ENCODE measurements at regions not wholly inside any gene's neighbourhood (a gene's known extent, or its start where the extent isn't known, plus 50 kb on each side); places are given as distances from the start of the nearest gene placed in this dataset.

- Histone ChIP-seq H3K9me3 (ENCODE audit: severe bottlenecking) (no peaks in the 10 kb centered on the region), H3K36me3 (ENCODE audit: low read depth) (no peaks in the 10 kb centered on the region), H3K27ac (ENCODE audit: poor library complexity, severe bottlenecking) (no peak overlapping the region), H3K4me3 (ENCODE audit: severe bottlenecking) (no peak overlapping the region), H3K4me1 (ENCODE audit: insufficient read depth, poor library complexity, severe bottlenecking) (no peaks in the 10 kb centered on the region), H3K27me3 (ENCODE audit: insufficient read depth, poor library complexity, severe bottlenecking) (no peaks in the 10 kb centered on the region)
- no peak for DNase-seq (ENCODE audit: low spot score)
- TF ChIP-seq, protein P1, sequence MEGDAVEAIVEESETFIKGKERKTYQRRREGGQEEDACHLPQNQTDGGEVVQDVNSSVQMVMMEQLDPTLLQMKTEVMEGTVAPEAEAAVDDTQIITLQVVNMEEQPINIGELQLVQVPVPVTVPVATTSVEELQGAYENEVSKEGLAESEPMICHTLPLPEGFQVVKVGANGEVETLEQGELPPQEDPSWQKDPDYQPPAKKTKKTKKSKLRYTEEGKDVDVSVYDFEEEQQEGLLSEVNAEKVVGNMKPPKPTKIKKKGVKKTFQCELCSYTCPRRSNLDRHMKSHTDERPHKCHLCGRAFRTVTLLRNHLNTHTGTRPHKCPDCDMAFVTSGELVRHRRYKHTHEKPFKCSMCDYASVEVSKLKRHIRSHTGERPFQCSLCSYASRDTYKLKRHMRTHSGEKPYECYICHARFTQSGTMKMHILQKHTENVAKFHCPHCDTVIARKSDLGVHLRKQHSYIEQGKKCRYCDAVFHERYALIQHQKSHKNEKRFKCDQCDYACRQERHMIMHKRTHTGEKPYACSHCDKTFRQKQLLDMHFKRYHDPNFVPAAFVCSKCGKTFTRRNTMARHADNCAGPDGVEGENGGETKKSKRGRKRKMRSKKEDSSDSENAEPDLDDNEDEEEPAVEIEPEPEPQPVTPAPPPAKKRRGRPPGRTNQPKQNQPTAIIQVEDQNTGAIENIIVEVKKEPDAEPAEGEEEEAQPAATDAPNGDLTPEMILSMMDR (IDR thresholded peaks at IDR 0.05; ENCODE audit: poor library complexity, severe bottlenecking), result no peak
- ATAC-seq (ENCODE audit: low read depth), result no peak
Observed at GRCh38 chr5:36396640-36397039, 94.9 kb upstream of the RANBP3L start.

DNA sequence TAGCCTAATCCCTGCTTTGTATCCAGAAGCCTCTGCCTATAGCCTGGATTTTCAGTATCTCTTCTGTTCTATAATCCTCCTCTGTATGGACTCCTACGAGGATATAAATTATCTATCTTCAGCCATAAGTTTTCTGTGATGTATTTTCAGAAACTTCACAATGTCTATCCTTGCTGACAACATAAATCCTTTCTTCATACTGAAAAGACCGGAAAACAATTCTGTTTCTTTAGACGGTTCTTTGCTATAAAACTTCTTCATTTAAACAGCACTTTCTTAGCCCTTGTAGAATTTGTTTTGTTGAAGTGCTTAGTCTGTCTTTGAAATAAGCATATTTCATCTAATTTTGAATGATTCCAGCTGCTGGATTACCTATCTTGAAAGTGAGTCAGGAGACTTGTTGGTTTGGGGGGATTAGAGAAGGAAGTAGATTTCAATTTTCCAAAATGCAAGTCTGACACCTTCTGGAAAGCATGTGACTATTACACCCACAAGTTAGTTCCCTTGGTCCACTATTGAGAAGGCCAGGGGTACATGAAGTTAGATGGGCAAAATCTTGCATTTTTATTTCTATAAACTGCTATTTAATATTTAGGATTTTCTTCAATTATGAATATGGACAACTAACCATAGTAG, 96.3 kb upstream of the RANBP3L start:
- Histone ChIP-seq H3K4me1 (ENCODE audit: insufficient read depth, poor library complexity, severe bottlenecking) (no peaks in the 10 kb centered on the region), H3K9me3 (ENCODE audit: severe bottlenecking) (no peaks in the 10 kb centered on the region), H3K27me3 (ENCODE audit: insufficient read depth, poor library complexity, severe bottlenecking) (no peaks in the 10 kb centered on the region), H3K4me3 (ENCODE audit: severe bottlenecking) (no peak overlapping the region), H3K27ac (ENCODE audit: poor library complexity, severe bottlenecking) (no peak overlapping the region), H3K36me3 (ENCODE audit: low read depth) (no peaks in the 10 kb centered on the region)
- DNase-seq (ENCODE audit: low spot score), result no peak
- ATAC-seq (ENCODE audit: low read depth), result peak; percentile 64; the same call in 2 of the 3 replicates
- TF ChIP-seq, protein P1 (IDR thresholded peaks at IDR 0.05; ENCODE audit: poor library complexity, severe bottlenecking), result peak; percentile 81

GRCh38 chr5:36402512-36402906, 100.8 kb upstream of the RANBP3L start:
- Histone ChIP-seq H3K4me1 (ENCODE audit: insufficient read depth, poor library complexity, severe bottlenecking) (no peaks in the 10 kb centered on the region), H3K36me3 (ENCODE audit: low read depth) (no peaks in the 10 kb centered on the region), H3K9me3 (ENCODE audit: severe bottlenecking) (no peaks in the 10 kb centered on the region), H3K4me3 (ENCODE audit: severe bottlenecking) (no peak overlapping the region), H3K27me3 (ENCODE audit: insufficient read depth, poor library complexity, severe bottlenecking) (no peaks in the 10 kb centered on the region), H3K27ac (ENCODE audit: poor library complexity, severe bottlenecking) (no peak overlapping the region)
- DNase-seq (ENCODE audit: low spot score) (no peak), ATAC-seq (ENCODE audit: low read depth) (no peak)
- TF ChIP-seq, protein P1 (IDR thresholded peaks at IDR 0.05; ENCODE audit: poor library complexity, severe bottlenecking), result no peak

DNA sequence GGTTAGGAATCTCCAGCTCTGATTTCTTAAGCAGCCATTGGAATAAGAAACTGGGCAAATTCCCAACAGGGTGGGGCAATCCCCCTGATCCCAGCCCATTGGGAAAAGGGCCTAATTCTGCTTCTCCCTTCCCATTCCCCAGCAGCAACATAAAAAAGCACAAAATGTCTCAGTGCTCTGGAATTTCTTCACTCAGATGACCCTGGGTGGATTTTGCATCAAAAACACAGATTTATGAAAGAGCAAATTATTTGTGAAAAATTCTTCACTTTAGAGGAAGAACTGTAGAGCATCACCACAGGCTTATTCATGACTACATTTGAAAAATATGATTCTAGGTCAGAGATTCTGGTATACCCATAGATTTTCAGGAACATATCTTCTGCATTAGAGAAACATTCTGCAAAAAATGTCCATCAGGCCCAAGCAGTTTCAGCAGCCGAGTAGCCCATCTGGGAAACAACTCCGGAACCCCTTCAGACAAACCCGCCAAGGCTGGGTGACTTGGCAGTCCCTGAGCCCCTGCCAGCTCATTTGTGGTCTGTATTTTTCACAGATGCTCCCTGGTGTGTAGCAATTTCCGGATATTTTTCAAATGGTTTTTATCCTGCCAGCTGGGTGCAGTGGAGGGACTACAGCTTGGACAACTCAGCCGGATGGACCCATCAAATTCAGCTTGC, 102.1 kb upstream of the RANBP3L start:
- no peak for DNase-seq (ENCODE audit: low spot score)
- Histone ChIP-seq H3K36me3 (ENCODE audit: low read depth) (no peaks in the 10 kb centered on the region), H3K27me3 (ENCODE audit: insufficient read depth, poor library complexity, severe bottlenecking) (no peaks in the 10 kb centered on the region), H3K4me3 (ENCODE audit: severe bottlenecking) (no peak overlapping the region), H3K4me1 (ENCODE audit: insufficient read depth, poor library complexity, severe bottlenecking) (no peaks in the 10 kb centered on the region), H3K9me3 (ENCODE audit: severe bottlenecking) (no peaks in the 10 kb centered on the region), H3K27ac (ENCODE audit: poor library complexity, severe bottlenecking) (no peak overlapping the region)
- TF ChIP-seq, protein P1 (IDR thresholded peaks at IDR 0.05; ENCODE audit: poor library complexity, severe bottlenecking), result no peak
- ATAC-seq (ENCODE audit: low read depth), result no peak

DNA sequence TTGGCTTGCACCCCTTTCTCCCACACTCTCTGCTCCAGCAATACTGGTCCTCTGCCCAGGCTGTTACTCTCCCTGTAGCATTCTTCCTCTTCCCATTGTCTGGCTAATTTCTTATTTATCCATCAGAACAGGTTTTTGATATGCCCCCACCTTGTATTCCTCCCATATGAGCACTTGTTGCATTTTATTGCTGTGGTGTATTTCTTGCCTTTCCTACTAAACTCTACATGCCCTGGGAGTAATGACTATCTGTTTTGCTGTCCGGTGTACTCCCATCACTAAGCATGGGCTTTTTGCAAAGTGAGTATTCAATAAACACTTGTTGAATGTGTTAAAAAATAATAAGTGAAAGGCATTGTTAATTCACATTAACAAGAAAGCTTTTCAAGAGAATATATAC, 104.3 kb upstream of the RANBP3L start:
- no peak for DNase-seq (ENCODE audit: low spot score)
- Histone ChIP-seq H3K4me1 (ENCODE audit: insufficient read depth, poor library complexity, severe bottlenecking) (no peaks in the 10 kb centered on the region), H3K27ac (ENCODE audit: poor library complexity, severe bottlenecking) (no peak overlapping the region), H3K4me3 (ENCODE audit: severe bottlenecking) (no peak overlapping the region), H3K9me3 (ENCODE audit: severe bottlenecking) (no peaks in the 10 kb centered on the region), H3K27me3 (ENCODE audit: insufficient read depth, poor library complexity, severe bottlenecking) (no peaks in the 10 kb centered on the region), H3K36me3 (ENCODE audit: low read depth) (no peaks in the 10 kb centered on the region)
- TF ChIP-seq, protein P1 (IDR thresholded peaks at IDR 0.05; ENCODE audit: poor library complexity, severe bottlenecking), result no peak
- no peak for ATAC-seq (ENCODE audit: low read depth)
